PFSK-1 (cell line): ENCODE measurements at regions not wholly inside any gene's neighbourhood (a gene's known extent, or its start where the extent isn't known, plus 50 kb on each side); places are given as distances from the start of the nearest gene placed in this dataset.

Source experiments
- POLR2AphosphoS5 ChIP-seq: IDR thresholded peaks from 2 replicates; pipeline ENCODE4 v1.6.1; 2012; ENCODE audit warnings: low read depth, mild to moderate bottlenecking, control low read depth, low read length, moderate library complexity
- REST ChIP-seq, 2 experiments: IDR thresholded peaks; 2 replicates each; pipeline versions ENCODE4 v1.6.1 to v1.8.0; 2011 to 2012; ENCODE audit warnings: low read depth in 2 of 2, low read length in 2 of 2, control low read depth in 1 of 2, inconsistent platforms in 1 of 2, mild to moderate bottlenecking in 1 of 2, moderate library complexity in 1 of 2; ENCODE audit not compliant: insufficient read depth in 1 of 2

GRCh38 chr18:11432360-11432811 lies 177.0 kb upstream of the SLC35G4 start:
- TF ChIP-seq REST (IDR thresholded peaks at IDR 0.05; ENCODE audit: insufficient read depth in 1 of 2, low read depth in 2 of 2, low read length in 2 of 2) (no peak), POLR2AphosphoS5 (no peak)
